Kidney epithelial cell (primary cell): ENCODE measurements at regions not wholly inside any gene's neighbourhood (a gene's known extent, or its start where the extent isn't known, plus 50 kb on each side); places are given as distances from the start of the nearest gene placed in this dataset.
"Not testable (repeated sequence)": the region's sequence is repeated elsewhere in the genome, so short reads cannot be mapped to it uniquely, and the experiment has no call there.

ENCODE experiments used
- DNase-seq: peaks from one replicate; pipeline ENCODE4 v3.0.0-alpha.2; 2010; ENCODE audit warnings: low read depth
- H3K27me3 ChIP-seq: 2 replicates; pipeline ENCODE4 v1.6.0; 2011; ENCODE audit warnings: low read length; ENCODE audit not compliant: control insufficient read depth, insufficient read depth
- H3K36me3 ChIP-seq: 2 replicates; pipeline ENCODE4 v1.5.1; 2011; ENCODE audit warnings: low read length; ENCODE audit not compliant: control insufficient read depth, insufficient read depth
- H3K4me3 ChIP-seq: 2 replicates; pipeline ENCODE4 v1.5.1; 2011; ENCODE audit warnings: low read depth, mild to moderate bottlenecking, control low read depth, low read length
- CTCF ChIP-seq: IDR thresholded peaks from 2 replicates; pipeline ENCODE4 v1.5.1; 2011; ENCODE audit warnings: mild to moderate bottlenecking, moderate library complexity, low read length, control low read depth, inconsistent platforms; ENCODE audit not compliant: insufficient read depth, poor library complexity, severe bottlenecking

- no peaks in the 10 kb centered on the region for H3K27me3 ChIP-seq
- no peak for TF ChIP-seq CTCF
- no peak overlapping the region for H3K4me3 ChIP-seq
- DNase-seq, result no peak
- no peaks in the 10 kb centered on the region for H3K36me3 ChIP-seq
These were observed 202.7 kb downstream of the POM121L12 start for GRCh38 chr7:53238021-53238605.

- H3K36me3 ChIP-seq, DNase-seq, H3K4me3 ChIP-seq, H3K27me3 ChIP-seq: not testable (repeated sequence)
These were observed 203.7 kb downstream of the POM121L12 start for GRCh38 chr7:53239151-53239550.

- H3K36me3 ChIP-seq, result no peaks in the 10 kb centered on the region
- no peaks in the 10 kb centered on the region for H3K27me3 ChIP-seq
- DNase-seq, result no peak
- TF ChIP-seq CTCF, result no peak
- H3K4me3 ChIP-seq, result no peak overlapping the region
These were observed 210.3 kb downstream of the POM121L12 start for GRCh38 chr7:53245721-53246120.

GRCh38 chr7:53246957-53247356 lies 211.5 kb downstream of the POM121L12 start:
- Histone ChIP-seq H3K4me3 (no peak overlapping the region), H3K36me3 (no peaks in the 10 kb centered on the region), H3K27me3 (no peaks in the 10 kb centered on the region)
- no peak for TF ChIP-seq CTCF
- DNase-seq, result no peak

- Histone ChIP-seq H3K4me3 (no peak overlapping the region), H3K27me3 (no peaks in the 10 kb centered on the region), H3K36me3 (no peaks in the 10 kb centered on the region)
- no peak for TF ChIP-seq CTCF
- no peak for DNase-seq
These were observed 217.1 kb downstream of the POM121L12 start for GRCh38 chr7:53252539-53252938.

- TF ChIP-seq CTCF, result no peak
- no peaks in the 10 kb centered on the region for H3K27me3 ChIP-seq
- no peak overlapping the region for H3K4me3 ChIP-seq
- no peaks in the 10 kb centered on the region for H3K36me3 ChIP-seq
- no peak for DNase-seq
These were observed 236.6 kb downstream of the POM121L12 start for GRCh38 chr7:53272081-53272480.
